ENCODE measurements at regions not wholly inside any gene's neighbourhood (a gene's known extent, or its start where the extent isn't known, plus 50 kb on each side); places are given as distances from the start of the nearest gene placed in this dataset.

DNA sequence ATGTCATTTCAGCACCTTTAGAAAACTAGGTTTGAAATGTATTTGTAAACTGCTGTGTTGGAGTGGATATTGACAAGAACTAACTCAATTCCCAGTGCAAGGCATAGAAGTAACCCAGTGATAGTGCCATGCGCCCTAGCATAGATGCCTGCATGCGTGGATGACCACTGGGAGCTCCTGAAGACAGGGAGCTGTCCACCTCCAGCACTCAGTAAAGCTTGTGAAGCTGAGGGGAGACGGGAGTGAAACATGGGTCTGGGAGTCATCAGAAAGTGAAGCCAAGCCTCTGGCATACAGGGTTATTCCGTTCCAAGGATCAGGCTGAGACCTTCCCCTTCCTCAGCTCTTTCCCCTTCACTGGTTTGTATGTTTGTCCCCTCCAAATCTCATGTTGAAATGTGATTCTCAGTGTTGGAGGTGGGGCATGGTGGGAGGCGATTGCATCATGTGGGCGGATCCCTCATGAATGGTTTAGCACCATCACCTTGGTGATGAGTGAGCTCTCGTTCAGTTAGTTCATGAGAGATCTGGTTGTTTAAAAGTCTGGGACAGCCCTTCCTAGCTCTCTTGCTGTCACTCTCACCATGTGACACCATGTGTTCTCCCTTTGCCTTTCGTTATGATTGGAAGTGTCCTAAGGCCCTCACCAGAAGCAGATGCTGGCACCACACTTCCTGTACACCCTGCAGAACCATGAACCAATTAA is 146.5 kb upstream of the FERMT1 start:
- no peak for DNase-seq (ENCODE audit: low spot score)
- H3K9me3 ChIP-seq (ENCODE audit: control insufficient read depth in 4 of 4, low read length in 3 of 4) = no peaks in the 10 kb centered on the region
- H3K4me3 ChIP-seq (ENCODE audit: low read depth in 1 of 3, low read length in 3 of 3) = no peak overlapping the region
- H3K36me3 ChIP-seq (ENCODE audit: control insufficient read depth in 4 of 4, insufficient read depth in 3 of 4, low read depth in 1 of 4, low read length in 3 of 4) = no peaks in the 10 kb centered on the region
- WGBS = 51% methylated on average over 8 of the region's 8 CpGs
- H3K9ac ChIP-seq (ENCODE audit: low read depth in 1 of 2, low read length in 2 of 2) = no peak overlapping the region
- TF ChIP-seq, protein P1, sequence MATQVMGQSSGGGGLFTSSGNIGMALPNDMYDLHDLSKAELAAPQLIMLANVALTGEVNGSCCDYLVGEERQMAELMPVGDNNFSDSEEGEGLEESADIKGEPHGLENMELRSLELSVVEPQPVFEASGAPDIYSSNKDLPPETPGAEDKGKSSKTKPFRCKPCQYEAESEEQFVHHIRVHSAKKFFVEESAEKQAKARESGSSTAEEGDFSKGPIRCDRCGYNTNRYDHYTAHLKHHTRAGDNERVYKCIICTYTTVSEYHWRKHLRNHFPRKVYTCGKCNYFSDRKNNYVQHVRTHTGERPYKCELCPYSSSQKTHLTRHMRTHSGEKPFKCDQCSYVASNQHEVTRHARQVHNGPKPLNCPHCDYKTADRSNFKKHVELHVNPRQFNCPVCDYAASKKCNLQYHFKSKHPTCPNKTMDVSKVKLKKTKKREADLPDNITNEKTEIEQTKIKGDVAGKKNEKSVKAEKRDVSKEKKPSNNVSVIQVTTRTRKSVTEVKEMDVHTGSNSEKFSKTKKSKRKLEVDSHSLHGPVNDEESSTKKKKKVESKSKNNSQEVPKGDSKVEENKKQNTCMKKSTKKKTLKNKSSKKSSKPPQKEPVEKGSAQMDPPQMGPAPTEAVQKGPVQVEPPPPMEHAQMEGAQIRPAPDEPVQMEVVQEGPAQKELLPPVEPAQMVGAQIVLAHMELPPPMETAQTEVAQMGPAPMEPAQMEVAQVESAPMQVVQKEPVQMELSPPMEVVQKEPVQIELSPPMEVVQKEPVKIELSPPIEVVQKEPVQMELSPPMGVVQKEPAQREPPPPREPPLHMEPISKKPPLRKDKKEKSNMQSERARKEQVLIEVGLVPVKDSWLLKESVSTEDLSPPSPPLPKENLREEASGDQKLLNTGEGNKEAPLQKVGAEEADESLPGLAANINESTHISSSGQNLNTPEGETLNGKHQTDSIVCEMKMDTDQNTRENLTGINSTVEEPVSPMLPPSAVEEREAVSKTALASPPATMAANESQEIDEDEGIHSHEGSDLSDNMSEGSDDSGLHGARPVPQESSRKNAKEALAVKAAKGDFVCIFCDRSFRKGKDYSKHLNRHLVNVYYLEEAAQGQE (IDR thresholded peaks at IDR 0.05) = no peak
- TF ChIP-seq, protein P2, sequence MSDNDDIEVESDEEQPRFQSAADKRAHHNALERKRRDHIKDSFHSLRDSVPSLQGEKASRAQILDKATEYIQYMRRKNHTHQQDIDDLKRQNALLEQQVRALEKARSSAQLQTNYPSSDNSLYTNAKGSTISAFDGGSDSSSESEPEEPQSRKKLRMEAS (IDR thresholded peaks at IDR 0.05) = no peak
- TF ChIP-seq HNF4A (conservative IDR thresholded peaks at IDR 0.05) (no peak), EGR1 (IDR thresholded peaks at IDR 0.05; ENCODE audit: low read depth in 2 of 2) (no peak), RXRA (IDR thresholded peaks at IDR 0.05) (no peak), NR2F2 (IDR thresholded peaks at IDR 0.05) (no peak), FOXA2 (IDR thresholded peaks at IDR 0.05) (no peak), HNF4G (IDR thresholded peaks at IDR 0.05) (no peak), JUND (IDR thresholded peaks at IDR 0.05) (no peak), GABPA (IDR thresholded peaks at IDR 0.05 in 1 of 2, conservative IDR thresholded peaks at IDR 0.05 in 1 of 2) (no peak), TAF1 (conservative IDR thresholded peaks at IDR 0.05) (no peak), YY1 (IDR thresholded peaks at IDR 0.05) (no peak), RAD21 (IDR thresholded peaks at IDR 0.05) (no peak), ATF3 (IDR thresholded peaks at IDR 0.05) (no peak), ZBTB33 (IDR thresholded peaks at IDR 0.05) (no peak), SP1 (IDR thresholded peaks at IDR 0.05) (no peak), FOXA1 (IDR thresholded peaks at IDR 0.05) (no peak)
- TF ChIP-seq, protein P3, sequence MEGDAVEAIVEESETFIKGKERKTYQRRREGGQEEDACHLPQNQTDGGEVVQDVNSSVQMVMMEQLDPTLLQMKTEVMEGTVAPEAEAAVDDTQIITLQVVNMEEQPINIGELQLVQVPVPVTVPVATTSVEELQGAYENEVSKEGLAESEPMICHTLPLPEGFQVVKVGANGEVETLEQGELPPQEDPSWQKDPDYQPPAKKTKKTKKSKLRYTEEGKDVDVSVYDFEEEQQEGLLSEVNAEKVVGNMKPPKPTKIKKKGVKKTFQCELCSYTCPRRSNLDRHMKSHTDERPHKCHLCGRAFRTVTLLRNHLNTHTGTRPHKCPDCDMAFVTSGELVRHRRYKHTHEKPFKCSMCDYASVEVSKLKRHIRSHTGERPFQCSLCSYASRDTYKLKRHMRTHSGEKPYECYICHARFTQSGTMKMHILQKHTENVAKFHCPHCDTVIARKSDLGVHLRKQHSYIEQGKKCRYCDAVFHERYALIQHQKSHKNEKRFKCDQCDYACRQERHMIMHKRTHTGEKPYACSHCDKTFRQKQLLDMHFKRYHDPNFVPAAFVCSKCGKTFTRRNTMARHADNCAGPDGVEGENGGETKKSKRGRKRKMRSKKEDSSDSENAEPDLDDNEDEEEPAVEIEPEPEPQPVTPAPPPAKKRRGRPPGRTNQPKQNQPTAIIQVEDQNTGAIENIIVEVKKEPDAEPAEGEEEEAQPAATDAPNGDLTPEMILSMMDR (IDR thresholded peaks at IDR 0.05; ENCODE audit: low read depth, low read length, missing input control) = no peak
- H3K4me1 ChIP-seq (ENCODE audit: control insufficient read depth in 4 of 4, insufficient read depth in 4 of 4, low read length in 3 of 4) = peaks cover 0 to 10% (median 3%) of the 10 kb centered on the region in 4 donors
- peaks cover 0 to 6% (median 0%) of the 10 kb centered on the region in 4 donors for H3K27me3 ChIP-seq (ENCODE audit: control insufficient read depth in 4 of 4, insufficient read depth in 4 of 4, low read length in 3 of 4)
- H3K27ac ChIP-seq (ENCODE audit: low read depth in 1 of 2, low read length in 2 of 2) = no peak overlapping the region
